ENCODE measurements at regions not wholly inside any gene's neighbourhood (a gene's known extent, or its start where the extent isn't known, plus 50 kb on each side); places are given as distances from the start of the nearest gene placed in this dataset.

DNA sequence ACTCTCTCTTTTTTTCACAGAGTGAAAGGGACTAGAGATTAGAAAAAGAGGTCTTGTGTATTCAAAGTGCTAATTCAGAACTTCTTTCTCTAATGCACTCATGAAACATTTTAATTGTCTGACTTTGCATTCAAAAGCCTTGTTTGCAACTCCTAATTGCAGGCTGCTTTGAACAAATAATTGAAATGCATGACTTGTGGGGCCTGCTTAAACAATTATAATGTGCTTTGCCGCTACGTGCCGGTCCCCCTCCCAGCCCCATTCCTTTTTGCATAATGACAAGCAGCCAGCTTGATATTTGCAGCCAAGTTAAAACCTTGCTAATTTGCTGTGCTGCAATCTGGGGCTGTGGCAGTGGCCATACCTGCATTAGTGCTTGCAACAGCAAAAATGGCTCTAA lies 114.5 kb downstream of the FOXB1 start:
- TF ChIP-seq, protein P1, sequence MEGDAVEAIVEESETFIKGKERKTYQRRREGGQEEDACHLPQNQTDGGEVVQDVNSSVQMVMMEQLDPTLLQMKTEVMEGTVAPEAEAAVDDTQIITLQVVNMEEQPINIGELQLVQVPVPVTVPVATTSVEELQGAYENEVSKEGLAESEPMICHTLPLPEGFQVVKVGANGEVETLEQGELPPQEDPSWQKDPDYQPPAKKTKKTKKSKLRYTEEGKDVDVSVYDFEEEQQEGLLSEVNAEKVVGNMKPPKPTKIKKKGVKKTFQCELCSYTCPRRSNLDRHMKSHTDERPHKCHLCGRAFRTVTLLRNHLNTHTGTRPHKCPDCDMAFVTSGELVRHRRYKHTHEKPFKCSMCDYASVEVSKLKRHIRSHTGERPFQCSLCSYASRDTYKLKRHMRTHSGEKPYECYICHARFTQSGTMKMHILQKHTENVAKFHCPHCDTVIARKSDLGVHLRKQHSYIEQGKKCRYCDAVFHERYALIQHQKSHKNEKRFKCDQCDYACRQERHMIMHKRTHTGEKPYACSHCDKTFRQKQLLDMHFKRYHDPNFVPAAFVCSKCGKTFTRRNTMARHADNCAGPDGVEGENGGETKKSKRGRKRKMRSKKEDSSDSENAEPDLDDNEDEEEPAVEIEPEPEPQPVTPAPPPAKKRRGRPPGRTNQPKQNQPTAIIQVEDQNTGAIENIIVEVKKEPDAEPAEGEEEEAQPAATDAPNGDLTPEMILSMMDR (IDR thresholded peaks at IDR 0.05) = no peak
- no peak for TF ChIP-seq ZFX (IDR thresholded peaks at IDR 0.05; ENCODE audit: borderline replicate concordance)
